ENCODE measurements at regions not wholly inside any gene's neighbourhood (a gene's known extent, or its start where the extent isn't known, plus 50 kb on each side); places are given as distances from the start of the nearest gene placed in this dataset.

DNA sequence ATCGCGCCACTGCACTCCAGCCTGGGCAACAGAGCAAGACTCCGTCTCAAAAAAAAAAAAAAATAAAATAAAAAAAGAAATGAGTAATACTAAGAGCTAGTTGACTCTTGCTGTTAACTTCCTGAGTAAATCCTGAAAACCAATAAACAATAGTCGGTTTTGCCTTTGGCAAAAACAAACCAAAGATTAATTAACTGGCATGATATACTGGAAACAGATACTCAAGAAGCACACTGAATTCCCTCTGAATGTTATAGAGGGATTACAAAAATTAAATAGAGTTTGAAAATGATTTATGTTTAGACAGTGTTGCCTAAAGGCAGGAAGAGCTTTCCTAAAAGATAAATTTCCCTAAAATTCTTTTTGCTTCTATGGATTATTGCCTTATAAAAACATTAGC, 1702.3 kb downstream of the STIM2 start:
- TF ChIP-seq, protein P1, sequence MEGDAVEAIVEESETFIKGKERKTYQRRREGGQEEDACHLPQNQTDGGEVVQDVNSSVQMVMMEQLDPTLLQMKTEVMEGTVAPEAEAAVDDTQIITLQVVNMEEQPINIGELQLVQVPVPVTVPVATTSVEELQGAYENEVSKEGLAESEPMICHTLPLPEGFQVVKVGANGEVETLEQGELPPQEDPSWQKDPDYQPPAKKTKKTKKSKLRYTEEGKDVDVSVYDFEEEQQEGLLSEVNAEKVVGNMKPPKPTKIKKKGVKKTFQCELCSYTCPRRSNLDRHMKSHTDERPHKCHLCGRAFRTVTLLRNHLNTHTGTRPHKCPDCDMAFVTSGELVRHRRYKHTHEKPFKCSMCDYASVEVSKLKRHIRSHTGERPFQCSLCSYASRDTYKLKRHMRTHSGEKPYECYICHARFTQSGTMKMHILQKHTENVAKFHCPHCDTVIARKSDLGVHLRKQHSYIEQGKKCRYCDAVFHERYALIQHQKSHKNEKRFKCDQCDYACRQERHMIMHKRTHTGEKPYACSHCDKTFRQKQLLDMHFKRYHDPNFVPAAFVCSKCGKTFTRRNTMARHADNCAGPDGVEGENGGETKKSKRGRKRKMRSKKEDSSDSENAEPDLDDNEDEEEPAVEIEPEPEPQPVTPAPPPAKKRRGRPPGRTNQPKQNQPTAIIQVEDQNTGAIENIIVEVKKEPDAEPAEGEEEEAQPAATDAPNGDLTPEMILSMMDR (conservative IDR thresholded peaks at IDR 0.05; ENCODE audit: low read depth in 2 of 2) = no peak
- TF ChIP-seq JUNB (IDR thresholded peaks at IDR 0.05; ENCODE audit: unreplicated experiment) (no peak), EZH2 (IDR thresholded peaks at IDR 0.05; ENCODE audit: low read depth, unreplicated experiment) (no peak), POLR2AphosphoS5 (IDR thresholded peaks at IDR 0.05; ENCODE audit: low read depth) (no peak), STAT1 (IDR thresholded peaks at IDR 0.05; ENCODE audit: unreplicated experiment) (no peak), EZH2phosphoT487 (IDR thresholded peaks at IDR 0.05; ENCODE audit: unreplicated experiment) (no peak), CREB1 (CRISPR knock-in tag; IDR thresholded peaks at IDR 0.05; ENCODE audit: low read depth) (no peak)
